Endothelial cell of umbilical vein (primary cell): ENCODE measurements at regions not wholly inside any gene's neighbourhood (a gene's known extent, or its start where the extent isn't known, plus 50 kb on each side); places are given as distances from the start of the nearest gene placed in this dataset.

Source experiments
- BruUV-seq: library from RNA; stranded (reverse); fragments of 400-500 nt; replicated peaks from 2 replicates; lab custom pipeline; 2021; lab: Mats Ljungman, UMichigan
- CTCF ChIA-PET: fragments of 300-600, 350-600 bp; sonication (Branson Sonifier 250); formaldehyde crosslinking; loops from one replicate; lab custom pipeline; 2021; ENCODE audit warnings: antibody characterized with exemption, inconsistent platforms; lab: Charles Lee
- POLR2A ChIA-PET: fragments of 300-600, 350-600 bp; sonication (Branson Sonifier 250); formaldehyde crosslinking; loops from one replicate; lab custom pipeline; 2021; ENCODE audit warnings: antibody characterized with exemption, inconsistent platforms; lab: Charles Lee
- DNase-seq: peaks from one replicate; pipeline ENCODE4 v3.0.0-alpha.2; 2011; ENCODE audit warnings: low read depth, low spot score
- FAIRE-seq: peaks from 2 replicates; lab custom pipeline; 2011; peaks lifted over from hg19 to GRCh38; lab: Jason Lieb, UNC
- H2AFZ ChIP-seq: 2 replicates; pipeline ENCODE4 v1.6.0; 2012; ENCODE audit warnings: low read depth, low read length, control low read depth, inconsistent platforms
- H3K27ac ChIP-seq: 2 replicates; pipeline ENCODE4 v1.5.1; 2011; ENCODE audit warnings: low read depth, mild to moderate bottlenecking, control low read depth, low read length, moderate library complexity; ENCODE audit not compliant: insufficient read depth
- H3K27me3 ChIP-seq, 2 experiments: 2 replicates each; pipeline versions ENCODE4 v1.6.0 to v1.6.1; 2011; ENCODE audit warnings: low read length in 2 of 2, mixed read lengths in 1 of 2; ENCODE audit not compliant: control insufficient read depth in 2 of 2, insufficient read depth in 2 of 2
- H3K36me3 ChIP-seq, 2 experiments: 2 replicates in 1 of 2; 3 replicates in 1 of 2; pipeline ENCODE4 v1.5.1; 2011; ENCODE audit warnings: low read length in 2 of 2, mild to moderate bottlenecking in 1 of 2, moderate library complexity in 1 of 2; ENCODE audit not compliant: control insufficient read depth in 2 of 2, insufficient read depth in 2 of 2; ENCODE audit errors: extremely low read depth in 1 of 2
- H3K4me1 ChIP-seq: 3 replicates; pipeline ENCODE4 v1.5.1; 2011; ENCODE audit warnings: mild to moderate bottlenecking, low read length; ENCODE audit not compliant: control insufficient read depth, insufficient read depth; ENCODE audit errors: extremely low read depth
- H3K4me2 ChIP-seq: 2 replicates; pipeline ENCODE4 v1.6.1; 2011; ENCODE audit warnings: low read length, control low read depth, mixed read lengths; ENCODE audit not compliant: insufficient read depth
- H3K4me3 ChIP-seq, 3 experiments: fragments of 200-600 bp in 1 of 3; sonication (generic), shearing (Covaris generic) in 1 of 3; replicated peaks in 1 of 3; 2 replicates each; pipeline ENCODE4 v1.5.1; 2011 to 2016; ENCODE audit warnings: control low read depth in 3 of 3, low read length in 3 of 3, mild to moderate bottlenecking in 2 of 3, inconsistent platforms in 1 of 3, low read depth in 1 of 3, moderate library complexity in 1 of 3; ENCODE audit not compliant: insufficient read depth in 1 of 3
- H3K79me2 ChIP-seq: 2 replicates; pipeline ENCODE4 v1.6.0; 2012; ENCODE audit warnings: low read length, inconsistent platforms; ENCODE audit not compliant: control insufficient read depth, insufficient read depth
- H3K9ac ChIP-seq: replicated peaks from 2 replicates; pipeline ENCODE3; 2011; ENCODE audit warnings: low read length, control low read depth; ENCODE audit not compliant: insufficient read depth; ENCODE audit errors: extremely low read depth
- H3K9me1 ChIP-seq: replicated peaks from 3 replicates; pipeline ENCODE4 v1.6.0; 2011; ENCODE audit warnings: mild to moderate bottlenecking, low read length; ENCODE audit not compliant: control insufficient read depth, insufficient read depth; ENCODE audit errors: extremely low read depth
- H3K9me3 ChIP-seq: replicated peaks from 2 replicates; pipeline ENCODE4 v1.5.1; 2012; ENCODE audit warnings: low read length, inconsistent platforms; ENCODE audit not compliant: control insufficient read depth, insufficient read depth
- H4K20me1 ChIP-seq: replicated peaks from 2 replicates; pipeline ENCODE3; 2011; ENCODE audit warnings: mild to moderate bottlenecking, low read length; ENCODE audit not compliant: control insufficient read depth, insufficient read depth; ENCODE audit errors: extremely low read depth
- EZH2 ChIP-seq: IDR thresholded peaks from 2 replicates; pipeline ENCODE4 v1.6.1; 2012; ENCODE audit warnings: borderline replicate concordance, low read depth, mild to moderate bottlenecking, moderate library complexity, low read length, inconsistent platforms; ENCODE audit not compliant: severe bottlenecking
- FOS ChIP-seq: IDR thresholded peaks from 2 replicates; pipeline ENCODE4 v1.6.1; 2011; ENCODE audit warnings: mild to moderate bottlenecking, low read length, moderate library complexity, borderline replicate concordance; ENCODE audit not compliant: insufficient read depth
- GATA2 ChIP-seq: IDR thresholded peaks from 2 replicates; pipeline ENCODE4 v1.7.0; 2011; ENCODE audit warnings: low read depth, mild to moderate bottlenecking, moderate library complexity, mixed read lengths, low read length; ENCODE audit not compliant: insufficient read length, insufficient read depth
- JUN ChIP-seq: IDR thresholded peaks from 2 replicates; pipeline ENCODE4 v1.6.1; 2011; ENCODE audit warnings: borderline replicate concordance, low read depth; ENCODE audit not compliant: insufficient read length, insufficient read depth
- MAX ChIP-seq: IDR thresholded peaks from 2 replicates; pipeline ENCODE4 v1.6.1; 2011; ENCODE audit not compliant: insufficient read depth, insufficient read length
- MYC ChIP-seq: IDR thresholded peaks from one replicate; pipeline ENCODE4 v1.6.1; 2011; ENCODE audit warnings: mild to moderate bottlenecking, low read depth, low read length
- POLR2A ChIP-seq: IDR thresholded peaks from 2 replicates; pipeline ENCODE4 v1.6.1; 2012; ENCODE audit warnings: low read depth, mild to moderate bottlenecking, control low read depth, low read length
- POLR2AphosphoS5 ChIP-seq: IDR thresholded peaks from 2 replicates; pipeline ENCODE4 v1.6.1; 2012; ENCODE audit warnings: low read depth, mild to moderate bottlenecking, control low read depth, low read length, moderate library complexity; ENCODE audit not compliant: insufficient read depth
- dilution Hi-C: fragments of 300-500 bp; cut with MboI; formaldehyde crosslinking; loops from one replicate; pipeline ENCODE4 v1.15.0; 2019; ENCODE audit warnings: low sequenced_read_pairs; ENCODE audit not compliant: extremely low pct_ligation_motif_present
- intact Hi-C: fragments of 100-400 bp; cut with micrococcal nuclease; formaldehyde crosslinking; loops from one replicate; pipeline ENCODE4 v1.10.0; 2022
- TF ChIP-seq, protein P1 (sequence below), 2 donors: IDR thresholded peaks; 1 replicate in 1 of 2; 2 replicates in 1 of 2; pipeline ENCODE4 v1.5.1; 2011; ENCODE audit warnings: low read length in 2 of 2, mild to moderate bottlenecking in 2 of 2, moderate library complexity in 2 of 2, control low read depth in 1 of 2, inconsistent platforms in 1 of 2, low read depth in 1 of 2; ENCODE audit not compliant: insufficient read depth in 1 of 2; ENCODE audit errors: extremely low read depth in 1 of 2

GRCh38 chr5:16312785-16313184, 133.2 kb upstream of the MARCHF11 start:
- H3K9me1 ChIP-seq, result no peaks in the 10 kb centered on the region
- H3K27ac ChIP-seq, result no peak overlapping the region
- no peaks in the 10 kb centered on the region for H3K4me1 ChIP-seq
- no peaks in the 10 kb centered on the region for H3K79me2 ChIP-seq
- H3K4me2 ChIP-seq, result no peak overlapping the region
- no peaks in the 10 kb centered on the region for H3K27me3 ChIP-seq
- H3K4me3 ChIP-seq, result no peak overlapping the region
- no peak overlapping the region for H2AFZ ChIP-seq
- H3K9ac ChIP-seq, result no peak overlapping the region
- intact Hi-C loops, result no loop called here
- dilution Hi-C loops, result no loop called here
- TF ChIP-seq GATA2 (no peak), POLR2AphosphoS5 (no peak), MYC (no peak), JUN (no peak), POLR2A (no peak), EZH2 (no peak), MAX (no peak), FOS (no peak)
- TF ChIP-seq, protein P1, sequence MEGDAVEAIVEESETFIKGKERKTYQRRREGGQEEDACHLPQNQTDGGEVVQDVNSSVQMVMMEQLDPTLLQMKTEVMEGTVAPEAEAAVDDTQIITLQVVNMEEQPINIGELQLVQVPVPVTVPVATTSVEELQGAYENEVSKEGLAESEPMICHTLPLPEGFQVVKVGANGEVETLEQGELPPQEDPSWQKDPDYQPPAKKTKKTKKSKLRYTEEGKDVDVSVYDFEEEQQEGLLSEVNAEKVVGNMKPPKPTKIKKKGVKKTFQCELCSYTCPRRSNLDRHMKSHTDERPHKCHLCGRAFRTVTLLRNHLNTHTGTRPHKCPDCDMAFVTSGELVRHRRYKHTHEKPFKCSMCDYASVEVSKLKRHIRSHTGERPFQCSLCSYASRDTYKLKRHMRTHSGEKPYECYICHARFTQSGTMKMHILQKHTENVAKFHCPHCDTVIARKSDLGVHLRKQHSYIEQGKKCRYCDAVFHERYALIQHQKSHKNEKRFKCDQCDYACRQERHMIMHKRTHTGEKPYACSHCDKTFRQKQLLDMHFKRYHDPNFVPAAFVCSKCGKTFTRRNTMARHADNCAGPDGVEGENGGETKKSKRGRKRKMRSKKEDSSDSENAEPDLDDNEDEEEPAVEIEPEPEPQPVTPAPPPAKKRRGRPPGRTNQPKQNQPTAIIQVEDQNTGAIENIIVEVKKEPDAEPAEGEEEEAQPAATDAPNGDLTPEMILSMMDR (IDR thresholded peaks at IDR 0.05; ENCODE audit: extremely low read depth in 1 of 2, insufficient read depth in 1 of 2, low read depth in 1 of 2, low read length in 2 of 2), result no peak
- DNase-seq (no peak), FAIRE-seq (no peak)
- no TSS peak for BruUV-seq
- no peaks in the 10 kb centered on the region for H3K9me3 ChIP-seq
- POLR2A ChIA-PET, result no interaction called here
- H4K20me1 ChIP-seq, result no peaks in the 10 kb centered on the region
- CTCF ChIA-PET, result no interaction called here
- no peaks in the 10 kb centered on the region for H3K36me3 ChIP-seq
